ENCODE measurements at regions not wholly inside any gene's neighbourhood (a gene's known extent, or its start where the extent isn't known, plus 50 kb on each side); places are given as distances from the start of the nearest gene placed in this dataset.

- no peak for DNase-seq
Measured at GRCh38 chr12:130074661-130075406, 87.4 kb upstream of the FZD10 start.

DNA sequence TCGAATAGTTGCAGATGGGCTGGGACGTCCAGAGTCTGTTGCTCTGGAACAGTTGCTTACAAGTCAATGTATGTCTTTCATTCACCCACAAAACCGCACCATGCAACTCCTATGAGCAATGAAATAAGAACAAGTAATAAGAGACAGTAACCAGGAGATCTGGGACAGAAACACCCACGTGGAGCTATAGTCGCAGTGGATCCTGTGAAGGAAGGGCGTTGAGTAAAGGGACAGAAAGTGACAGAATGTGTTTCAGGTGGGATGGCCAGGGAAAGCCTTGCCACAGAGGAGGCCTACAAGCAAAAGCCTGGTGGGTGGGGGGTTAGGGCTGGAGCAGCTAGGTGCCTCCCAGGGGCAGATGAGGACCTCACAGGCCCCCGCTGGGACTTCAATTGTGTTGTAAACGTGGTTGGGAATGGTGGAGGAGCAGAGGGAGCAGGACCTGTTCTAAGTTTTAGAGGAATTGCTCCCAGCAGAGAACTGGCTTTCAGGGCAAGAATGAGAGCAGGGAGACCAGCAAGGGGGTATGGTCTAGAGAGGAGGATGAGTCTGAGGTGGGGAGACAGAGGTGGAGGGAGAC lies 86.7 kb upstream of the FZD10 start:
- no peak for DNase-seq

GRCh38 chr12:130076126-130076525 lies 86.1 kb upstream of the FZD10 start:
- DNase-seq = no peak

- no peak for DNase-seq
Measured at GRCh38 chr12:130076752-130077151, 85.5 kb upstream of the FZD10 start.

- no peak for DNase-seq
Measured at GRCh38 chr12:130078852-130079251, 83.4 kb upstream of the FZD10 start.

DNA sequence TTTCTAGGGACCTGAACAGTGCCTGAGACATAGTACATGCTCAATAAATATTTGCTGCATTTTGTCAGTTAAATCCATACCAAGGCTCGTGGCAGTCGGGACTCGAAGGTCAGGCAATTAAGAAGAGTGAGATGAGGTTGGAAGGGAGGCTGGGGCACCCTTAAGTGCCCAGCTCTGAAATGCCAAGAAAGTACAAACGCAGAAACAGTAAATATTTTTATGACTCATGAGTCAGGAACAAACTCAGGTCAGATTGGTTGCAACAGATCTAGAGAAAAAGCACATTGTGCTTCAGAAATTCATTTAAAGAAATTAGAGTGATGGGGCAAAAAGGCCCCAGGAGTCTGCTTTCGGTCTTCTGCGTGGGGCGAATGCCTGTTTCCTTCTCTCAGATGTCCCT lies 83.0 kb upstream of the FZD10 start:
- DNase-seq = no peak

GRCh38 chr12:130080205-130080604 lies 82.1 kb upstream of the FZD10 start:
- no peak for DNase-seq

GRCh38 chr12:130081117-130081805 lies 81.0 kb upstream of the FZD10 start:
- no peak for DNase-seq

DNA sequence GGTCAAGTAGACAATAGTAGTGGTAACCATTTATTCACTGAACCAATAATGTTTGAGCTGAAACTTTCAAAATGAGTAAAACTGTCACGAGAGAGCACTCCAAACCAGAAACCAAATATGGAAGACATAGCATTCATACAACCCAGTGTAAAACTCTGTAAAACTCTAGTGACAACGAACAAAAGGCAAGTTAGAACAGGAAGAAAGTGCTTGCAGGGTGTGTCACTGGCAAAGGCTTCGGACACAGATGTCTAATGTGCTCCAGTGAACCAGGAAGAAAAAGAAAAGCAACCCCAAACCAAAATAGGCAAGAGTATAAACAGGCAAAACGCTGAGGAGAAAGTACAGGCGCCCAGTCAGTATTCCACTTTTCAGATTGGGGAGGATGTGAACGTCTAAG lies 79.3 kb upstream of the FZD10 start:
- no peak for DNase-seq

DNA sequence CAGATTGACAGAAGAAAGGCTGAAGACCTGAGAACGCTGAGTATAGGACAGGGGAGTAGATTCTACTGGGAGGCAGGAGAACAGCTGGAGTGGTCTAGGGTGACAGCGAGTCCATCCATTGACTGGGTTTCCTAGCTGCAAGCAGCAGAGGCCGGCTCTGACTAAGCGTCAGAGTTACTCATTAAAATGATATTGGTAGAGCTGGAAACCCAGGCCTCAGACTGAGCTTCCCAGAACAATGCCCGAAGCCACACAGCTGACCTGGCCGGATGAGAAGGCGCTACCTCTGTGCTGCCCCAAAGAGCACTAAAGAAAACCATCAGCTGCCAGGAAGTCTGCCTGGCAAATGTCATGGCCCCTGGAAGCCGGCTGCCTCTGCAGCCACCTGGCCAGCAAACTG lies 78.5 kb upstream of the FZD10 start:
- no peak for DNase-seq

- DNase-seq = no peak
Measured at GRCh38 chr12:130084359-130084758, 77.9 kb upstream of the FZD10 start.

- no peak for DNase-seq
Measured at GRCh38 chr12:130086248-130086647, 76.0 kb upstream of the FZD10 start.

- DNase-seq = no peak
Measured at GRCh38 chr12:130086797-130087196, 75.5 kb upstream of the FZD10 start.

DNA sequence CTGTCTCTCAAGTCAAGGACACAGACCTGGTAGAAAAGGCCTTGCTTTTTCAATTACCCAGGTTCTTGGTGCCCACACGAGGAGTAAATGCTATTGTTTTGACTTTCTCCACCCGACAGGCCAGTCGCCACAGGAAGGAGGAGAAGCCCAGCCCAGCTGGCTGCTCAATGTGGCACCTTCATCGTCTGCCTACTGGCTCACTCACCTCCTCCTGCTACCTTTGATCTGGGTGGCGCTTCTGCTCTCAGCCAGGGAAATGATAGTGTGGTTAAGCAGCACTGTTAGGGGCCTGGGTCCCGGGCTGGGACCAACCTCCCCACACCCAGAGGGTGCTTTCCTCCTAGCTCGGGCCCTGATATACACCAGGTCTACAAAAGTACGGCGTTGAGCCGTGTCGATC lies 75.0 kb upstream of the FZD10 start:
- DNase-seq = no peak

- no peak for DNase-seq
Measured at GRCh38 chr12:130088504-130088903, 73.8 kb upstream of the FZD10 start.

- DNase-seq = no peak
Measured at GRCh38 chr12:130090542-130090941, 71.7 kb upstream of the FZD10 start.

GRCh38 chr12:130093380-130093779 lies 68.9 kb upstream of the FZD10 start:
- DNase-seq = no peak

GRCh38 chr12:130097342-130097741 lies 64.9 kb upstream of the FZD10 start:
- no peak for DNase-seq

GRCh38 chr12:130097798-130098255 lies 64.4 kb upstream of the FZD10 start:
- no peak for DNase-seq

GRCh38 chr12:130098301-130099005 lies 63.8 kb upstream of the FZD10 start:
- DNase-seq = no peak

DNA sequence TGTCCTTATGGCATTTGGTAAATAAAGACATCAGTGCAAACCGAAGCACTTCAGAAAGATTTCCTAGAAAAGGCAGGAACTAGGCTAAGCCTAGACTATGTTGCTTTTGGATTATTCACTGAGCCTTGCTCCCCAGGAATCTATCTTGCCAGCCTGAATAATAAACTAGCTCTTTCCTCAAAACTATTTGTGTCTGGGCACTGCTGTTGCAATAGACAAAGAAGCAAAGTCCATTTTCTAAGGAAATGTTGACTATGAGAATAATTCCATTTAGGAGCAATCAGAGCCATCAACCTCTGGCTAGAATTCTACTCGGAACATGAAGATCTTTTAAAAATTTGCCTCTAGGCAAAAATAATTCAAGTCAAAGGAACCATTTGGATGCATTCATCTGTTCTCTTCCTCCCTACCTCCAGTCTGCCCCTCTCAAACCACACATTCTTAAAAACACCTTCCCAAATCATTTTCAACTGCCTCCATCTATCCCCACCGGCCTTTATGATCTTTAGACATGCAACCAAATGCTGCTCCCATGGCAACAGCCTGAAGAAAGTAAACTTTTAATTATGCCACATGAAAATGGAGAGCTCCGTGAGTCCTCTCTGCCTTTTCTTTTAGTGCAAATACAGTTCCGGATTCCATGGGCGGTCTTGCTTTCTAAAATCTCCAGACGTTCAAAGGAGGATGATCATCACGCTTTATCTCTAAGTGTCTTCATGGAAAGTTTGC lies 61.5 kb upstream of the FZD10 start:
- DNase-seq = no peak

GRCh38 chr12:130101370-130101769 lies 60.9 kb upstream of the FZD10 start:
- DNase-seq = no peak

- DNase-seq = no peak
Measured at GRCh38 chr12:130102266-130102665, 60.0 kb upstream of the FZD10 start.

All from DMS79 treated with DMSO at 0.1 percent for 48 hours (cell line).